ENCODE measurements at regions not wholly inside any gene's neighbourhood (a gene's known extent, or its start where the extent isn't known, plus 50 kb on each side); places are given as distances from the start of the nearest gene placed in this dataset.

DNA sequence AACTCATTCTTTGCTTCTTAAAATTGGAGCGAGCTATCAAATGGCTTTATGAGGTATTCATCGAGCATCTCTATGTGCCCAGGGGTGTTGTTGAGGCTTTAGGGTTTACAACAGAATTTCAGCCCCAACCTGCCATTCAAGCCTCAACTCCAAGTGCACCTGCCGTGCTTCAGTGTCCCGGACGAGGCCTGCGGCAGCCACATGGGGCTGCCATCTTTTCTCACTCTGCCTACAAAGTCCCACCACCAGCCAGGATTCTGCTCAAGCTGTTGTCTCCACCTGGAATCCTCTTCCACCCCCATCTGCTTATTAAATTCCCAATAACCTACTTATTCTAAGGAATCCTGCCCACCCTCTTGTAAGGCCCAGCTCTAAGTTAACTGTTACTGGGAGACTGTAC, 242.4 kb downstream of the OPA1 start:
- no peaks in the 10 kb centered on the region for H3K36me3 ChIP-seq (ENCODE audit: control insufficient read depth, insufficient read depth, low read length)
- H3K27ac ChIP-seq (ENCODE audit: insufficient read depth, low read depth, low read length, poor library complexity, severe bottlenecking), result no peak overlapping the region
- 93 to 96% methylated on average over 6 of the region's 6 CpGs for WGBS, 2 experiments
- H3K9me3 ChIP-seq (ENCODE audit: control insufficient read depth, low read length), result no peaks in the 10 kb centered on the region
- H3K4me3 ChIP-seq (ENCODE audit: insufficient read depth, low read depth, low read length), result no peak overlapping the region
- no peaks in the 10 kb centered on the region for H3K27me3 ChIP-seq (ENCODE audit: control insufficient read depth, insufficient read depth, low read length, poor library complexity, severe bottlenecking)
- peaks cover 6% of the 10 kb centered on the region for H3K4me1 ChIP-seq (ENCODE audit: control insufficient read depth, insufficient read depth, low read length)

DNA sequence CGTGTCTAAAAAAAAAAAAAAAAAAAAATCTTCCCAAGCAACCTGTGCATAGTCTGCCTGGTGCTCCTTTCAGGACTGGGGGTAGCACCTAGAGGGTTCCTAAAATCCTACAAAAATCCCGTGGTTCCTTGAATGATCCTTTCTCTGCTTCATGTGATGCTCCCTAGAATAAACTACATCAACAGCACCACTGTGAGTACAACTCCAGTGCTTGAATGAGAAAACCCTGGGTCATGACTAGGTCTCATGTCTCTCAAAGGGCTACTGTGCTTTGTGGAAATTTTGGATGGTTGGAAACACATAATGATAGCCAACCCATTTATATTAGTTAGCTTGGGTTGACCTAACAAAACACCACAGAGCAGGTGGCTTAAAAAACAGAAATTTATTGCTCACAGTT, 243.5 kb downstream of the OPA1 start:
- 47 to 84% methylated on average over 1 to 2 of the region's 2 CpGs for WGBS, 2 experiments
- H3K4me3 ChIP-seq (ENCODE audit: insufficient read depth, low read depth, low read length), result no peak overlapping the region
- H3K36me3 ChIP-seq (ENCODE audit: control insufficient read depth, insufficient read depth, low read length), result no peaks in the 10 kb centered on the region
- no peaks in the 10 kb centered on the region for H3K4me1 ChIP-seq (ENCODE audit: control insufficient read depth, insufficient read depth, low read length)
- H3K27me3 ChIP-seq (ENCODE audit: control insufficient read depth, insufficient read depth, low read length, poor library complexity, severe bottlenecking), result no peaks in the 10 kb centered on the region
- no peak overlapping the region for H3K27ac ChIP-seq (ENCODE audit: insufficient read depth, low read depth, low read length, poor library complexity, severe bottlenecking)
- no peaks in the 10 kb centered on the region for H3K9me3 ChIP-seq (ENCODE audit: control insufficient read depth, low read length)

DNA sequence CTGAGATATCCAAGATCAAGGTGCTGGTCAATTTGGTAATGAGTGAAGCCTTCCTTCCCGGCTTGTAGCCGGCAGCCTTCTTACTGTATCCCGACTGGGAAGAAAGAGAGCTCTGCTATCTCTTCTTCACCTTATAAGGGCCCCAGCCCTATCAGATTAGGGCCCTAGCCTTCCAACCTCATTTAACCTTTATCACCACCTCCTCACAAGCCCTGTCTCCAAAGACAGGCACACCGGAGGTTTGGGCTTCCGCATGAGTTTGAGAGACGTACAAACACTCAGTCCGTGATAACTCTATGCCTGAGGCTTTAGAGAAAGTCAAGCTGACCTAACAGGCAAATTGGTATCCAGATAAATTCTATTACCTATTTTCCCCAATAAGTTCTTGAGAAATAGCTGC, 243.9 kb downstream of the OPA1 start:
- Histone ChIP-seq H3K36me3 (ENCODE audit: control insufficient read depth, insufficient read depth, low read length) (no peaks in the 10 kb centered on the region), H3K27ac (ENCODE audit: insufficient read depth, low read depth, low read length, poor library complexity, severe bottlenecking) (no peak overlapping the region), H3K9me3 (ENCODE audit: control insufficient read depth, low read length) (no peaks in the 10 kb centered on the region), H3K27me3 (ENCODE audit: control insufficient read depth, insufficient read depth, low read length, poor library complexity, severe bottlenecking) (no peaks in the 10 kb centered on the region), H3K4me3 (ENCODE audit: insufficient read depth, low read depth, low read length) (no peak overlapping the region), H3K4me1 (ENCODE audit: control insufficient read depth, insufficient read depth, low read length) (no peaks in the 10 kb centered on the region)
- WGBS, 2 experiments, result 93 to 95% methylated on average over 7 of the region's 7 CpGs

DNA sequence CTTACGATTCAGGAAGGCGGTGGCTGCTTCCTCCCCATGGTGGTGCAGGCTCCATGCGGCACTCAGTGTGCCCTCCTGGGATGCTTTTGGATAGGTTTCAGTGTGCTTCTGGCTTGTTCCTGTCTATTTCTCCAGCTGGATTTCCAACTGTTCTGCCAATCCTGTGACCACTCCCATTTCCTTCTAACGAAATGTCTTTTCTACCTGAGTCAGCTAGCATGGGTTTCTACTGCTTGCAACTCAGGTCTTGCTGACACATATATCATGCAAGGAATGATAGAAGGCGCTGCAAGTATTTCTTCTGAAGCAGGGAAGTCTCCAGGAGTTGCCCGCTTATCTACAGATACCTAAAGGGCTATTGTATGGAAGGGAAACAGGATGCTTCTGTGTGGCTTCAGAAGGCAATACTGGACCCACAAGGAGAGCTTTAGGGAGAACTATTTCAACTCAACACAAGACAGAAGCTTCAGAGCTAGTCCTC, 244.4 kb downstream of the OPA1 start:
- WGBS, 2 experiments, result 93 to 95% methylated on average over 6 of the region's 6 CpGs
- no peaks in the 10 kb centered on the region for H3K27me3 ChIP-seq (ENCODE audit: control insufficient read depth, insufficient read depth, low read length, poor library complexity, severe bottlenecking)
- no peak overlapping the region for H3K4me3 ChIP-seq (ENCODE audit: insufficient read depth, low read depth, low read length)
- H3K36me3 ChIP-seq (ENCODE audit: control insufficient read depth, insufficient read depth, low read length), result no peaks in the 10 kb centered on the region
- no peak overlapping the region for H3K27ac ChIP-seq (ENCODE audit: insufficient read depth, low read depth, low read length, poor library complexity, severe bottlenecking)
- no peaks in the 10 kb centered on the region for H3K4me1 ChIP-seq (ENCODE audit: control insufficient read depth, insufficient read depth, low read length)
- H3K9me3 ChIP-seq (ENCODE audit: control insufficient read depth, low read length), result no peaks in the 10 kb centered on the region

DNA sequence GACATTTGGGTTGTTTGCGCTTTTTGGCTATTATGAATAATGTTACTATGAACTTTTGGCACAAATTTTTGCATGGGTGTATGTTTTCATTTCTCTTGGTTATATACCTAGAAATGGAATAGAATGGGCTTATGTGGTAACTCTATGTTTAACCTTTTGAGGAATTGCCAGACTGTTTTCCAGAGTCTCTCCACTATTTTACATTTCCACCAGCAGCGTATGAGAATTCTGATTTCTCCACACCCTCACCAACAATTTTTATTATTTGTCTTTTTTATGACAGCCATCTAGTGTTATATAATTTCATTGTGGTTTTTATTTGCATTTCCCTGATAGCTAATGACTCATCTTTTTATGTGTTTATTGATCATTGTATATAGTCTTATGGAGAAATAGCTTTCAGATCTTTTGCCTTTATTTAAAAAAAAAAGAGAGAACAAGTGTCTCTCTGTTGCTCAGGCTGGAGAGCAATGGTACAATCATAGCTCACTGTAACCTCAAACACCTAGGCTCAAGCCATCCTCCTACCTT, 247.2 kb downstream of the OPA1 start:
- Histone ChIP-seq H3K9me3 (ENCODE audit: control insufficient read depth, low read length) (no peaks in the 10 kb centered on the region), H3K4me1 (ENCODE audit: control insufficient read depth, insufficient read depth, low read length) (no peaks in the 10 kb centered on the region), H3K27ac (ENCODE audit: insufficient read depth, low read depth, low read length, poor library complexity, severe bottlenecking) (no peak overlapping the region), H3K4me3 (ENCODE audit: insufficient read depth, low read depth, low read length) (no peak overlapping the region), H3K27me3 (ENCODE audit: control insufficient read depth, insufficient read depth, low read length, poor library complexity, severe bottlenecking) (no peaks in the 10 kb centered on the region), H3K36me3 (ENCODE audit: control insufficient read depth, insufficient read depth, low read length) (no peaks in the 10 kb centered on the region)
- 100% methylated on average over 1 to 2 of the region's 2 CpGs for WGBS, 2 experiments

DNA sequence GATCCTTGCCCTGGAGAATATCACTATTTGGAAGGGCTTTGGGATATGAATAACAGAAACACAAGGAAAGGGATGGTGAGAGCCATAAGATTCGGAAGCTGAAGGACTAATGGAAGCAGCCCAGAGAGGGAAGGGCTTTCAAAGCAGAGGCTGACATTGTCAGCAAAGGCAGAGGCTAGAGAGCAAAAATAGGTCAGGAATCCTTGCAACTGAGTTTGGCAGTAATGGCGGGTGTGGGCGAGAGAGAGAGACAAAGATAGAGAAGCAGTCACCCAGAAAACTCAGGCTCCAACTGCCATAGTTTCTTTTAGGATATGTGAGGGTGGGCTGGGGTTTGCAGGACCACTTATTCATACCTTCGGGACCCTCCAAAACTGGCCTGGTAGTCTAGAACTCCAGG, 248.6 kb downstream of the OPA1 start:
- 87 to 90% methylated on average over 4 of the region's 4 CpGs for WGBS, 2 experiments
- no peaks in the 10 kb centered on the region for H3K27me3 ChIP-seq (ENCODE audit: control insufficient read depth, insufficient read depth, low read length, poor library complexity, severe bottlenecking)

DNA sequence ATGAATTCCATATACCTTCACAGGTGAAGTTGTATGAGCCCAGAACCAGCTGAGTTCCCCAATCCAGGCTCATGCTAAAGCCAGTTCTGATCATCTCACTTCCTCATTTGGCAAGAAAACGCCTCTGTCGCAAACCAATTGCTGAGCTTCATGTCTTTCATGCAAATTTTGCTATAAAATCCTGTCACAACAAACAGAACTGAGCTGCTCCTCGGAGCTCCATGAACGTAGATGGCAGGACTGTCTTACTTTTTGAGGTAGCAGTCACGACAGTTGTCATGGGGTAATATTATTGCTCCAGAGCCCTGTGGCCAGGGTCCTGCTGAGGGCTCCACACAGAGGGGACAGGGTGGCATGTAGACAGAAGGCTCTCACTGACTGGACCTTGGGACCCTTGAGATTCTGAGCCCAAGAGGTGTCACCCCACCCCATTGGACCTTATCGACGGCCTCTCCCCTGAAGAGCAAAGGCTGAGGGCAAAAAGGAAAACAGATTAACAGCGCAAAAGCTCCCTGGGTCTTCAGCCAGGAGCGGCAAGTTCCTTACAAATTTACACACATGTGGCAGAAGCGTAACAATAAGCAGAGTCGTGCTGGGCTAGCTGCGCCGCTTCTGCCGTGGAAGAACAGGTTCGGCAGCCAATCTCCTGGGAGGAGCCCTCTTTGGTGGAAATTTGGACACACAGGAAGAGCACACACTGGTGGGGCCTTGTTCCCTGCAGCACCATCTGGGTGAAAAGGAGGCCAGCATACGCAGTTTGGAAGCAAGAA, 249.2 kb downstream of the OPA1 start:
- no peaks in the 10 kb centered on the region for H3K4me1 ChIP-seq (ENCODE audit: control insufficient read depth, insufficient read depth, low read length)
- no peaks in the 10 kb centered on the region for H3K27me3 ChIP-seq (ENCODE audit: control insufficient read depth, insufficient read depth, low read length, poor library complexity, severe bottlenecking)
- H3K4me3 ChIP-seq (ENCODE audit: insufficient read depth, low read depth, low read length), result no peak overlapping the region
- H3K36me3 ChIP-seq (ENCODE audit: control insufficient read depth, insufficient read depth, low read length), result no peaks in the 10 kb centered on the region
- 92 to 93% methylated on average over 16 of the region's 16 CpGs for WGBS, 2 experiments
- H3K9me3 ChIP-seq (ENCODE audit: control insufficient read depth, low read length), result no peaks in the 10 kb centered on the region
- no peak overlapping the region for H3K27ac ChIP-seq (ENCODE audit: insufficient read depth, low read depth, low read length, poor library complexity, severe bottlenecking)

More for the DNA sequence above, 248.6 kb downstream of the OPA1 start:
- no peak overlapping the region for H3K4me3 ChIP-seq (ENCODE audit: insufficient read depth, low read depth, low read length)
- no peaks in the 10 kb centered on the region for H3K4me1 ChIP-seq (ENCODE audit: control insufficient read depth, insufficient read depth, low read length)
- no peaks in the 10 kb centered on the region for H3K9me3 ChIP-seq (ENCODE audit: control insufficient read depth, low read length)
- H3K36me3 ChIP-seq (ENCODE audit: control insufficient read depth, insufficient read depth, low read length), result no peaks in the 10 kb centered on the region
- no peak overlapping the region for H3K27ac ChIP-seq (ENCODE audit: insufficient read depth, low read depth, low read length, poor library complexity, severe bottlenecking)

DNA sequence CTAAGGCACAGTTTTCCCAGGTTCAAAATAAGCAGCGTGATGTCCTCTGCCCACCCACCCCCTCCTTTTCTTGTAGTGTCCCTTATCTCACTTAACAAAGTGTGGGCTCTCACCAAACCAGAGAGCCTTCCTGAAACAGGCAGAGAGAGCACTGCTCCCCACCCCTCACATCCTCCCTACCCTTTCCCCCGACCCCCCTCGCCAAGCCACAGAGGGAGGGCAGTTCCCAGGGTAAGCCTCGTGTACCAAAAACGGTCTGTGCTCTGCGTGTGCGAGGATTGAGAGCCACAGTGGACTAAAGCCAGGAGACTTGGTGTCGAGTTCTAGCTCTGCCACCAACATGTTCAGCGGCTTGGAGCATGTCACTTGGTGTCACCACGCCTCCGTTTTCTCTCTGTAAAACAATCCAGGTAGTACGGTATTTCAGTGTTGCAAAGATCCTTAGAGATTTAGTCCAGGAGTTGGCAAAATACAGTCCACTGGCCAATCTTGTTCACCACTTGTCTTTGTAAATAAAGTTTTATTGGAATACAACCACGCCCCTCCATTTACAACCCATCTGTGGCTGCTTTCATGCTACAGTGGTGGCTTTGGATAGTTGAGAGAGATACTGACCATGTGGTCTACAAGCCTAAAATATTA, 249.9 kb downstream of the OPA1 start:
- H3K4me3 ChIP-seq (ENCODE audit: insufficient read depth, low read depth, low read length), result no peak overlapping the region
- WGBS, 2 experiments, result 92 to 94% methylated on average over 12 to 13 of the region's 13 CpGs

DNA sequence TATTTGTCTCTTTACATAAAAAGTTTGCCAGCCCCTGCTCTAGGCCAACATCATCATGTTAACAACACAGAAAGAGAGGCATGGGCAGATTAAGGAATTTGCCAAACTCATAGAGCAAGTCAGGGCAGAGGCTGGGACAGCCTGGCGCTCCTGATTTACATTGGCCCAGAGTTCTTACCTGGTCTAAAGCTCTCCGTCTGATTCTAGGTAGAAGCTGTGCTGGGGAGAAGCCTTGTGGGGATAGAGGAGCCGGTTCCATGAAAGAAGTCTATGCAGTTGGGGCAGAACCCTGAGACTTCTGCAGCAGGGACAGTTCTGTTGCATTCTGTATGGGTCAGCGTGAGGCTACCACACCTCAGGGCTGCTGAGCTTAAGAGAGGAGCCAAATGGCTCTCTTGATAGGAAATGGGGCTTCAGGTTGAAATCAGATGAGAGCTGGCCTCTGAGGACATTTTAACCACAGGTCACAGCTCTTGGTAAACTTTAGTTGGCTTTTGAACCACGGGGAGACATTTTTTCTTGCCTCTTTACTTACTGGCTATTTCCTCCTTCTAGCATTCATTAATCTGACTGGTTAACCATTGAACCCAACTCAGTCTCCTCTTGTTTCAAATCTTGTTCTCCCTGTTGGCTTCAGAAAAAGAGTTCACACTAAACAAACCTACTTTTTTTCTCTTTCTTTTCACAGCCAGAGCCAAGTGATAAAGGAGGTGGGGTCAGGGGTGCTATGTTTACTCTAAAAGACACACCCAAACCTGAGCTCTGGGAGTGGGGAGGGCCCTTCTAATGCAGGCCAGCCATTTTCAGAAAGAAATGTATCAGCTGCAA, 250.7 kb downstream of the OPA1 start:
- Histone ChIP-seq H3K36me3 (ENCODE audit: control insufficient read depth, insufficient read depth, low read length) (no peaks in the 10 kb centered on the region), H3K4me3 (ENCODE audit: insufficient read depth, low read depth, low read length) (no peak overlapping the region), H3K9me3 (ENCODE audit: control insufficient read depth, low read length) (no peaks in the 10 kb centered on the region), H3K4me1 (ENCODE audit: control insufficient read depth, insufficient read depth, low read length) (no peaks in the 10 kb centered on the region), H3K27ac (ENCODE audit: insufficient read depth, low read depth, low read length, poor library complexity, severe bottlenecking) (no peak overlapping the region), H3K27me3 (ENCODE audit: control insufficient read depth, insufficient read depth, low read length, poor library complexity, severe bottlenecking) (no peaks in the 10 kb centered on the region)
- WGBS, 2 experiments, result 95 to 97% methylated on average over 5 of the region's 5 CpGs

More for the DNA sequence above, 249.9 kb downstream of the OPA1 start:
- H3K4me1 ChIP-seq (ENCODE audit: control insufficient read depth, insufficient read depth, low read length), result no peaks in the 10 kb centered on the region
- no peak overlapping the region for H3K27ac ChIP-seq (ENCODE audit: insufficient read depth, low read depth, low read length, poor library complexity, severe bottlenecking)
- H3K27me3 ChIP-seq (ENCODE audit: control insufficient read depth, insufficient read depth, low read length, poor library complexity, severe bottlenecking), result no peaks in the 10 kb centered on the region
- H3K36me3 ChIP-seq (ENCODE audit: control insufficient read depth, insufficient read depth, low read length), result no peaks in the 10 kb centered on the region
- no peaks in the 10 kb centered on the region for H3K9me3 ChIP-seq (ENCODE audit: control insufficient read depth, low read length)

DNA sequence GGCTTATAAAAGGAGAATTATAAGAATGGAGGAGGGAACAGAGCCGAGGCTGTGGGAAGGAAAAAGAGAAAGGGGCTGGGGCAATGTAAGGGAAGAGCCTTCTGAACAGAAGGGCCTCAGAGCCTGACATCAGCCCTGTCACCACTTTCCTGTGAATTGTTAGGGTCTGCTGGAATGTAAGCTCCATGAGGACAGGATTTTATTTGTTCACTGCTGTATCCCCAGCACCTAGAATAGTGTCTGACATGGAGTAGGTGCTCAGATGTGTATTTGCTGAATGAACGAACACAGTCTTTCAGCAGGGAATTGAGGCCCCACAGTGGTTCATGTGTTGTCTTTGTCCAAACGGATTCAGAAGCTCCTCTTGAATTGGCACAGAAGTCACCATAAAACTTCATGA, 251.5 kb downstream of the OPA1 start:
- no peaks in the 10 kb centered on the region for H3K9me3 ChIP-seq (ENCODE audit: control insufficient read depth, low read length)
- 84 to 94% methylated on average over 3 of the region's 3 CpGs for WGBS, 2 experiments
- no peaks in the 10 kb centered on the region for H3K27me3 ChIP-seq (ENCODE audit: control insufficient read depth, insufficient read depth, low read length, poor library complexity, severe bottlenecking)
- H3K27ac ChIP-seq (ENCODE audit: insufficient read depth, low read depth, low read length, poor library complexity, severe bottlenecking), result no peak overlapping the region
- no peaks in the 10 kb centered on the region for H3K4me1 ChIP-seq (ENCODE audit: control insufficient read depth, insufficient read depth, low read length)
- no peak overlapping the region for H3K4me3 ChIP-seq (ENCODE audit: insufficient read depth, low read depth, low read length)
- H3K36me3 ChIP-seq (ENCODE audit: control insufficient read depth, insufficient read depth, low read length), result no peaks in the 10 kb centered on the region
